GM10266 (cell line): ENCODE measurements at regions not wholly inside any gene's neighbourhood (a gene's known extent, or its start where the extent isn't known, plus 50 kb on each side); places are given as distances from the start of the nearest gene placed in this dataset.

Experiments
- DNase-seq: peaks from one replicate; pipeline ENCODE4 v3.0.0; 2012; ENCODE audit errors: extremely low spot score
- TF ChIP-seq, protein P1 (sequence below): IDR thresholded peaks from 2 replicates; pipeline ENCODE4 v1.5.1; 2012; ENCODE audit warnings: mild to moderate bottlenecking, low read depth; ENCODE audit not compliant: control insufficient read depth, insufficient read depth; ENCODE audit errors: missing control alignments

DNA sequence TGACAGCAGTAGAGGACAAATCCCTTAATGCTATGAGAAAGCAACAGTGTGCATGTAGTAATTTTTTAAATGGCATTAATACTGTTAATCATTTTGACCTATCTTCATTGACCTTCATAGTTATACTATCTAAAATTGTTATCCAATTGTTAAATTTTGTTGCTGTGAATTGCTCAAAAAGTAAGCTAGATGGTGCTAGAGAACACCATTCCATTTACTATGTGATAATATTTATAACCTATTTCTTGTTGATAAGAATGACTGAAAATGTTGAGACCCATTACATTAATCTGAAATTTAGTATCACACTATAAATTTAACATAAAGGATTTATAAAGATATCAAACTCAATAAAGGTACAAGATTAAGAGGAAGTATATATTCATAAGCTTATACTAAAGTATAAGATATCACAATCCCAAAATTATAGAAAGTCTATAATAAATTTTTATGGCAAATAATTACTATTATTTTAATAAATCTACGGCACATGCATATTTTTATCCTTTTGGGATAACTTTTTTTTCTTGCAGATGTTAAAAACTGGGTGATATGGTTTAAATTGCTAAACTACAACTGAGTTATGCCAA, 1573.3 kb downstream of the PCDH9 start:
- DNase-seq: no peak
- TF ChIP-seq, protein P1, sequence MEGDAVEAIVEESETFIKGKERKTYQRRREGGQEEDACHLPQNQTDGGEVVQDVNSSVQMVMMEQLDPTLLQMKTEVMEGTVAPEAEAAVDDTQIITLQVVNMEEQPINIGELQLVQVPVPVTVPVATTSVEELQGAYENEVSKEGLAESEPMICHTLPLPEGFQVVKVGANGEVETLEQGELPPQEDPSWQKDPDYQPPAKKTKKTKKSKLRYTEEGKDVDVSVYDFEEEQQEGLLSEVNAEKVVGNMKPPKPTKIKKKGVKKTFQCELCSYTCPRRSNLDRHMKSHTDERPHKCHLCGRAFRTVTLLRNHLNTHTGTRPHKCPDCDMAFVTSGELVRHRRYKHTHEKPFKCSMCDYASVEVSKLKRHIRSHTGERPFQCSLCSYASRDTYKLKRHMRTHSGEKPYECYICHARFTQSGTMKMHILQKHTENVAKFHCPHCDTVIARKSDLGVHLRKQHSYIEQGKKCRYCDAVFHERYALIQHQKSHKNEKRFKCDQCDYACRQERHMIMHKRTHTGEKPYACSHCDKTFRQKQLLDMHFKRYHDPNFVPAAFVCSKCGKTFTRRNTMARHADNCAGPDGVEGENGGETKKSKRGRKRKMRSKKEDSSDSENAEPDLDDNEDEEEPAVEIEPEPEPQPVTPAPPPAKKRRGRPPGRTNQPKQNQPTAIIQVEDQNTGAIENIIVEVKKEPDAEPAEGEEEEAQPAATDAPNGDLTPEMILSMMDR: peak; percentile 33

DNA sequence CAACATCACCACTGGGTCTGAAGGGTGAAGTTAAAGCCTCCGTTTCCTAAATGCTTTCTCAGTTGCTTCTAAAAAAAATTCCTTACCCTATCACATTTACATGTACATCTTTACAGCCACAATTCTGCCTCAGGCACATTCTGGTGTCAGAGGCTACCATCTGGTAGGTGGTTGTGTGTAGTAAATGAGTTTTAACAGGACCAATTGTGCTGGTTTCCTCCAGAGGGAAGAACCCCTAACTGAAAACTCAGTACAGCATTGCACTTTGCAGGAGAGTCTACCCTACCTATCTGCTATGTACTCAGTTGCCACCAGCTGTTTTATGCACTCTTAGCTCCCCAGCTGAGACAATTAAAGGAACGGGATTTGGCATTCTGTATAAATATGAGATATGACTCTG, 1576.5 kb downstream of the PCDH9 start:
- no peak for DNase-seq
- TF ChIP-seq, protein P1: no peak

DNA sequence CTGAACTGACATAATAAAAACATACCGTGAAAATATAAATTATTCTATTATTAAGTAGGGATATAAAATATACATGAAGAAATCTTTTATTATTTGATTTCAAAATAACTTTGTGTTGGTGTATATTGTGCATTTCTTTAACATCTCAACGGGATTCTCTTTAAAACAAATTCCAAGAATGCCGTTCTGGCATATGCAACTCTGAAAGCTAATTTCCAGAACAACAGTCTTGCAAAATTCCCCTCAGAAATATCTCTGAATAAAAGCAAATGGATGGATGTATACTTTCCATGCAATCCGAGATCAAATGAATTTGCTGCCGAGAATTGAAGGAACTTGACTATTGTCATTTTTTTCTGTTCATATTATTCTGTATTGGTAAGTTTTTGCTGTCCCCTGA, 1579.8 kb downstream of the PCDH9 start:
- TF ChIP-seq, protein P1: no peak
- no peak for DNase-seq

DNA sequence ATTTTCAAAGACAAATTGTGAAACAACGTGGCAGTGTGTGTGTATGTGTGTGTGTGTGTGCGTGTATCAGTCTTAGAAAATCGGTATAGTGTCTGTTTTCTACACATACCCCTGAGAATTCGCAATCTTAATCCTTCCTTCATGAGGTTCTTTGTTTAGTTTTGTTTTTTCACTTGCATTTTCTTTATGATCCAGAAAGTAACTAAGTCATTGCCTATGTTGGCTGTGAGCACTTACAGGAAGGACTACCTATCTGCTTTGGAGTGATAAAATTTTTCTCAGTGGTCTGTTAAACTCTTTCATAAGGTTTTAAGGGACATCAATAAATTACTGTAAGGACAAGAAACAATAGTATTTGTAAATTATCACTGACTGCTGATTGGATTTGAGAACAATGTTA, 1587.1 kb downstream of the PCDH9 start:
- no peak for DNase-seq
- TF ChIP-seq, protein P1: no peak

DNA sequence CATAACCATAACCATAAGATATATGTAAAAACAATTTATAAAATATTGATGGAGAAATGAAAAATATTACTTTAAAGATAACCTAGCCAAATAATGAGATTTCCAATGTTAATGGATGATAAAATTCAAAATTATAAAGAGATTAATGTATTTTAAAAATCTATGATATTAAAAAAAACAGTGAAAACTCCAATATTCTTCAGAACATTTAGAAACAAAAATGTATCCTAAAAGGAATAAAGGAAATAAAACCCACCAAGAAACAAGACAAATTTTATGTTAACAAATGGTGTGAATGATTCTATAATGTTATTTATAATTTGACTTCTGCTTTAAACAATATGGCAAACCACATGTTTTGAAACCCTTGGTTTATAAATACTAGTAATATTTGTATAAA, 1587.8 kb downstream of the PCDH9 start:
- TF ChIP-seq, protein P1: no peak

DNA sequence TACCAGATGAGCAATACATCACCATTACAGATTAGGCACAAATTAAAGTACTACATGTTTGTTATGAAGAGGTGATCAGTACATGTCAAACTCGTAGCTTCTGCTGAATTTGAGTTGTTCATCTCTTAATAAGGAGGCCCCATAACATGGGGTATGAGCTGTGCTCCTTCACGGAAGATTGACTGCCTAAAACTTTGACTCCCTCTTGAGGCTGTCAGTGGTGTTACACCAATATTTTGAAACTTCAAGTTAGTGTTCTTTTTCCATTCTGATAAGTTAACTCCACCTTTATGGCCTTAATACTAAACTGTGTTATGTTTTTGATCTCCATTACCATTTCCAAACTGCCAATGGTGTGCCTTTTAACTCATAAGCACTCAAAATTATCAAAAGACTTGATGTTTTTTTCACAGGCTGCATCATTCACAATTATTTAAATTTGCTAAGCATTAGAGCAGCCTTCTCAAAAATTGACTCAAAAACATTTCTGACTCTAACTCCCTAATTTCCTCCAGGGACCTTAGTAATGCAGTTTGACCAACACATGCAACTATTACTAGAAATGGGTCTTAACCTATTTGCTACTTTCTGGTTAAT, 1591.5 kb downstream of the PCDH9 start:
- TF ChIP-seq, protein P1: peak; percentile 64
- peak; percentile 16 for DNase-seq

More for the DNA sequence above, 1587.8 kb downstream of the PCDH9 start:
- no peak for DNase-seq

DNA sequence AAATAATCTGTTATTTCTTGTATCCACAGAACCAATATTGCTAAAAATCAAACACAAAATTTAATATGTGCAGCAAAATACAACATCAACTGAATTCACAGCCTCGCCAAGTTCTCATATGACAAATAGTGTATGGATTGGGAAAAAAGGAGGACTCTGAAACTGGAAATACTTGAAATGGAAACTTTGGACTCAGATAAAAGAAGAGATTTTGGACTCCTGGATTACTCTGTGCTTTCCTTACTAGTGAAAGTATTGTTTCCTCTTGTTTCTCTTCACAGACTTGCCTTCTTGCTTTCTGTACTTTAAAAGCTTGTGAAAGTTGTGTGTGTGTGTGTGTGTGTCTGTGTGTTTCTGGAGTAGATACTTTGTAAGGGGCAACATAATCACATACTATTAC, 1596.3 kb downstream of the PCDH9 start:
- DNase-seq: no peak
- TF ChIP-seq, protein P1: no peak
